CD4-positive, alpha-beta memory T cell (primary cell): ENCODE measurements at regions not wholly inside any gene's neighbourhood (a gene's known extent, or its start where the extent isn't known, plus 50 kb on each side); places are given as distances from the start of the nearest gene placed in this dataset.

Experiments
- CTCF ChIA-PET: fragments of 350-600 bp; sonication (Branson Sonifier 250); formaldehyde crosslinking; loops from one replicate; lab custom pipeline; 2021; ENCODE audit warnings: inconsistent platforms; ENCODE audit not compliant: partially characterized antibody; lab: Charles Lee
- POLR2A ChIA-PET: fragments of 350-600 bp; sonication (Branson Sonifier 250); formaldehyde crosslinking; loops from one replicate; lab custom pipeline; 2021; ENCODE audit not compliant: partially characterized antibody; lab: Charles Lee
- DNase-seq, 5 donors: peaks; one replicate each; pipeline versions ENCODE4 v3.0.0 to v3.0.0-alpha.2; 2020 to 2022; ENCODE audit warnings: mixed read lengths in 1 of 5
- H3K27ac ChIP-seq: one replicate; pipeline ENCODE4 v1.7.0; 2013; ENCODE audit warnings: low read depth, low read length
- H3K27me3 ChIP-seq: 2 replicates; pipeline ENCODE4 v1.7.0; 2013; ENCODE audit warnings: mild to moderate bottlenecking, low read length, moderate library complexity; ENCODE audit not compliant: insufficient read depth
- H3K36me3 ChIP-seq: 2 replicates; pipeline ENCODE4 v1.7.0; 2013; ENCODE audit warnings: mild to moderate bottlenecking, low read length, moderate library complexity; ENCODE audit not compliant: insufficient read depth
- H3K4me1 ChIP-seq: 2 replicates; pipeline ENCODE4 v1.7.0; 2013; ENCODE audit warnings: mild to moderate bottlenecking, low read length, moderate library complexity; ENCODE audit not compliant: insufficient read depth
- H3K4me3 ChIP-seq, 2 donors: one replicate each; pipeline ENCODE4 v1.7.0; 2013; ENCODE audit warnings: low read length in 2 of 2, mild to moderate bottlenecking in 1 of 2
- H3K9me3 ChIP-seq, 2 donors: one replicate each; pipeline ENCODE4 v1.7.0; 2013; ENCODE audit warnings: low read length in 2 of 2, control low read depth in 1 of 2; ENCODE audit not compliant: control insufficient read depth in 1 of 2
- H3K27ac Mint-ChIP-seq, 7 donors: one replicate each; pipeline ENCODE4 v1.8.0; 2020 to 2021; ENCODE audit warnings: mixed read lengths in 7 of 7, mild to moderate bottlenecking in 6 of 7, inconsistent platforms in 3 of 7, moderate library complexity in 3 of 7
- H3K27me3 Mint-ChIP-seq, 2 donors: one replicate each; pipeline ENCODE4 v1.8.0; 2020 to 2021; ENCODE audit warnings: mixed read lengths in 2 of 2
- H3K36me3 Mint-ChIP-seq, 2 donors: one replicate each; pipeline ENCODE4 v1.8.0; 2020 to 2021; ENCODE audit warnings: mixed read lengths in 2 of 2, inconsistent platforms in 1 of 2, mild to moderate bottlenecking in 1 of 2
- H3K4me1 Mint-ChIP-seq, 4 donors: one replicate each; pipeline ENCODE4 v1.8.0; 2020 to 2021; ENCODE audit warnings: mixed read lengths in 4 of 4, mild to moderate bottlenecking in 1 of 4
- H3K4me3 Mint-ChIP-seq, 8 donors: one replicate each; pipeline ENCODE4 v1.8.0; 2020 to 2021; ENCODE audit warnings: mixed read lengths in 8 of 8, mild to moderate bottlenecking in 7 of 8, moderate library complexity in 6 of 8, inconsistent platforms in 3 of 8
- H3K9me3 Mint-ChIP-seq, 8 donors: one replicate each; pipeline ENCODE4 v1.8.0; 2020 to 2021; ENCODE audit warnings: mixed read lengths in 8 of 8, mild to moderate bottlenecking in 5 of 8, inconsistent platforms in 3 of 8, moderate library complexity in 1 of 8
- intact Hi-C: fragments of 100-400 bp; cut with micrococcal nuclease; formaldehyde crosslinking; loops from one replicate; pipeline ENCODE4 v1.15.1; 2023

- intact Hi-C loops, result no loop called here
- H3K27me3 Mint-ChIP-seq, result no peaks in the 10 kb centered on the region
- ChIA-PET CTCF (no interaction called here), POLR2A (no interaction called here)
- no peak overlapping the region for H3K4me3 ChIP-seq
- no peak overlapping the region for H3K27ac ChIP-seq
- no peaks in the 10 kb centered on the region for H3K36me3 Mint-ChIP-seq
- DNase-seq, result no peak
- no peaks in the 10 kb centered on the region for H3K36me3 ChIP-seq
- no peaks in the 10 kb centered on the region for H3K4me1 Mint-ChIP-seq
- H3K9me3 ChIP-seq, result peaks cover 0 to 4% of the 10 kb centered on the region in 2 donors
- peaks cover 2 to 54% (median 33%) of the 10 kb centered on the region in 8 donors for H3K9me3 Mint-ChIP-seq
- H3K27me3 ChIP-seq, result no peaks in the 10 kb centered on the region
- H3K4me3 Mint-ChIP-seq, result no peak overlapping the region
- no peak overlapping the region for H3K27ac Mint-ChIP-seq
- no peaks in the 10 kb centered on the region for H3K4me1 ChIP-seq
Observed at GRCh38 chr9:11016081-11016480, 403.3 kb upstream of the PTPRD start.

GRCh38 chr9:11023201-11023600 lies 410.4 kb upstream of the PTPRD start:
- Mint-ChIP-seq H3K4me1 (no peaks in the 10 kb centered on the region), H3K36me3 (no peaks in the 10 kb centered on the region), H3K9me3 (peaks cover 2 to 46% (median 21%) of the 10 kb centered on the region in 8 donors), H3K27ac (no peak overlapping the region), H3K4me3 (no peak overlapping the region), H3K27me3 (no peaks in the 10 kb centered on the region)
- POLR2A ChIA-PET, result no interaction called here
- no peak overlapping the region for H3K4me3 ChIP-seq
- no peaks in the 10 kb centered on the region for H3K36me3 ChIP-seq
- no peaks in the 10 kb centered on the region for H3K27me3 ChIP-seq
- H3K4me1 ChIP-seq, result no peaks in the 10 kb centered on the region
- intact Hi-C loops, result no loop called here
- no peak for DNase-seq
- CTCF ChIA-PET, result no interaction called here
- peaks cover 0 to 7% of the 10 kb centered on the region in 2 donors for H3K9me3 ChIP-seq
- H3K27ac ChIP-seq, result no peak overlapping the region

GRCh38 chr9:11025775-11026174 lies 413.0 kb upstream of the PTPRD start:
- no peaks in the 10 kb centered on the region for H3K27me3 ChIP-seq
- no peaks in the 10 kb centered on the region for H3K36me3 ChIP-seq
- no peaks in the 10 kb centered on the region for H3K4me1 ChIP-seq
- no peak for DNase-seq
- Mint-ChIP-seq H3K27me3 (no peaks in the 10 kb centered on the region), H3K27ac (no peak overlapping the region), H3K9me3 (peaks cover 2 to 29% (median 16%) of the 10 kb centered on the region in 8 donors), H3K4me3 (no peak overlapping the region), H3K4me1 (no peaks in the 10 kb centered on the region), H3K36me3 (no peaks in the 10 kb centered on the region)
- peaks cover 0 to 7% of the 10 kb centered on the region in 2 donors for H3K9me3 ChIP-seq
- no peak overlapping the region for H3K27ac ChIP-seq
- POLR2A ChIA-PET, result no interaction called here
- CTCF ChIA-PET, result no interaction called here
- intact Hi-C loops, result no loop called here
- H3K4me3 ChIP-seq, result no peak overlapping the region

- no peaks in the 10 kb centered on the region for H3K27me3 ChIP-seq
- H3K36me3 Mint-ChIP-seq, result no peaks in the 10 kb centered on the region
- no peaks in the 10 kb centered on the region for H3K4me1 Mint-ChIP-seq
- ChIA-PET CTCF (no interaction called here), POLR2A (no interaction called here)
- no peaks in the 10 kb centered on the region for H3K4me1 ChIP-seq
- intact Hi-C loops, result no loop called here
- no peak overlapping the region for H3K4me3 Mint-ChIP-seq
- H3K27me3 Mint-ChIP-seq, result no peaks in the 10 kb centered on the region
- H3K9me3 ChIP-seq, result peaks cover 0 to 4% of the 10 kb centered on the region in 2 donors
- no peak for DNase-seq
- H3K36me3 ChIP-seq, result no peaks in the 10 kb centered on the region
- no peak overlapping the region for H3K27ac Mint-ChIP-seq
- H3K9me3 Mint-ChIP-seq, result peaks cover 4 to 45% (median 28%) of the 10 kb centered on the region in 8 donors
- no peak overlapping the region for H3K4me3 ChIP-seq
- no peak overlapping the region for H3K27ac ChIP-seq
Observed at GRCh38 chr9:11038366-11038765, 425.6 kb upstream of the PTPRD start.

- Histone ChIP-seq H3K4me1 (no peaks in the 10 kb centered on the region), H3K36me3 (no peaks in the 10 kb centered on the region), H3K9me3 (peaks cover 0 to 6% of the 10 kb centered on the region in 2 donors), H3K27ac (no peak overlapping the region), H3K27me3 (no peaks in the 10 kb centered on the region), H3K4me3 (no peak overlapping the region)
- Mint-ChIP-seq H3K4me1 (no peaks in the 10 kb centered on the region), H3K27me3 (no peaks in the 10 kb centered on the region), H3K27ac (no peak overlapping the region), H3K36me3 (no peaks in the 10 kb centered on the region), H3K4me3 (no peak overlapping the region), H3K9me3 (peaks cover 4 to 45% (median 28%) of the 10 kb centered on the region in 8 donors)
- ChIA-PET POLR2A (no interaction called here), CTCF (no interaction called here)
- DNase-seq, result no peak
- intact Hi-C loops, result no loop called here
Observed at GRCh38 chr9:11039006-11039405, 426.2 kb upstream of the PTPRD start.

- CTCF ChIA-PET, result no interaction called here
- peaks cover 0 to 37% (median 20%) of the 10 kb centered on the region in 8 donors for H3K9me3 Mint-ChIP-seq
- no peaks in the 10 kb centered on the region for H3K27me3 Mint-ChIP-seq
Observed at GRCh38 chr9:11045589-11045988, 432.8 kb upstream of the PTPRD start.

GRCh38 chr9:11063263-11063662 lies 450.5 kb upstream of the PTPRD start:
- Histone ChIP-seq H3K27ac (no peak overlapping the region), H3K9me3 (no peaks in the 10 kb centered on the region), H3K27me3 (no peaks in the 10 kb centered on the region), H3K4me1 (no peaks in the 10 kb centered on the region), H3K36me3 (no peaks in the 10 kb centered on the region), H3K4me3 (no peak overlapping the region)
- CTCF ChIA-PET, result no interaction called here
- H3K27ac Mint-ChIP-seq, result no peak overlapping the region
- intact Hi-C loops, result no loop called here
- H3K4me1 Mint-ChIP-seq, result no peaks in the 10 kb centered on the region
- no peak overlapping the region for H3K4me3 Mint-ChIP-seq
- H3K9me3 Mint-ChIP-seq, result peaks cover 4 to 31% (median 13%) of the 10 kb centered on the region in 8 donors
- no peaks in the 10 kb centered on the region for H3K36me3 Mint-ChIP-seq
- POLR2A ChIA-PET, result no interaction called here
- no peaks in the 10 kb centered on the region for H3K27me3 Mint-ChIP-seq
- no peak for DNase-seq

More at GRCh38 chr9:11045589-11045988, 432.8 kb upstream of the PTPRD start:
- H3K9me3 ChIP-seq, result peaks cover 0 to 6% of the 10 kb centered on the region in 2 donors
- H3K4me1 ChIP-seq, result no peaks in the 10 kb centered on the region
- H3K27ac ChIP-seq, result no peak overlapping the region
- Mint-ChIP-seq H3K4me1 (no peaks in the 10 kb centered on the region), H3K4me3 (no peak overlapping the region), H3K36me3 (no peaks in the 10 kb centered on the region), H3K27ac (no peak overlapping the region)
- intact Hi-C loops, result no loop called here
- POLR2A ChIA-PET, result no interaction called here
- no peak for DNase-seq
- H3K27me3 ChIP-seq, result no peaks in the 10 kb centered on the region
- H3K4me3 ChIP-seq, result no peak overlapping the region
- H3K36me3 ChIP-seq, result no peaks in the 10 kb centered on the region

GRCh38 chr9:11064909-11065308 lies 452.1 kb upstream of the PTPRD start:
- H3K27ac Mint-ChIP-seq, result no peak overlapping the region
- H3K4me1 ChIP-seq, result no peaks in the 10 kb centered on the region
- CTCF ChIA-PET, result no interaction called here
- H3K27ac ChIP-seq, result no peak overlapping the region
- H3K4me3 ChIP-seq, result no peak overlapping the region
- H3K36me3 Mint-ChIP-seq, result no peaks in the 10 kb centered on the region
- H3K9me3 Mint-ChIP-seq, result peaks cover 4 to 33% (median 9%) of the 10 kb centered on the region in 8 donors
- no peaks in the 10 kb centered on the region for H3K4me1 Mint-ChIP-seq
- POLR2A ChIA-PET, result no interaction called here
- H3K4me3 Mint-ChIP-seq, result no peak overlapping the region
- H3K36me3 ChIP-seq, result no peaks in the 10 kb centered on the region
- intact Hi-C loops, result no loop called here
- no peaks in the 10 kb centered on the region for H3K27me3 Mint-ChIP-seq
- H3K27me3 ChIP-seq, result no peaks in the 10 kb centered on the region
- DNase-seq, result no peak
- no peaks in the 10 kb centered on the region for H3K9me3 ChIP-seq
